ENCODE measurements at regions not wholly inside any gene's neighbourhood (a gene's known extent, or its start where the extent isn't known, plus 50 kb on each side); places are given as distances from the start of the nearest gene placed in this dataset.

DNA sequence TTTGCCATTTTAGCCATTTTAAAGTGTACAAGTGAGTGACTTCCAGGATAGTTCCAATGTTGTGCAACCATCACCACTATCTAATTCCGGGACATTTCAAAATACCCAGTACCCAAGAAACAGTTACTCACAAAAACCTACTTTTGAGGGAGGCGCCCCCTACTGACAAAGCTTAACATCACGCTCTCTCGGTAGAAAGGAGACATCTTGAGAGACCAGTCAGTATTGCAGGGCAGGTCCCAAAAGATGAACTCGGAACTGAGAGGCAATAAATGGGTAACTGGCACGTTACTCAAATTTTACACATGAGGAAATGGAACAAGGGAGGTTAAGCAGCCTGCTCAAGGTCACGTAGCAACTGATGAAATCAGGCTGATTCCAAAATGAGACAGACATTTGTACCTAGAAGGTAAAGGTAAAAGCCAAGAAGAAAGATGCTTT lies 50.0 kb upstream of the POU2AF1 start:
- FAIRE-seq (peak; percentile 98), DNase-seq (ENCODE audit: insufficient read length, low spot score) (no peak)
- TF ChIP-seq POU2F2 (IDR thresholded peaks at IDR 0.05; ENCODE audit: low read depth, low read length) (no peak), POLR2AphosphoS5 (IDR thresholded peaks at IDR 0.05; ENCODE audit: low read depth, low read length) (no peak), PAX5 (IDR thresholded peaks at IDR 0.05; ENCODE audit: insufficient read depth, low read length, severe bottlenecking) (no peak), POLR2A (IDR thresholded peaks at IDR 0.05; ENCODE audit: low read depth, low read length) (no peak), TAF1 (IDR thresholded peaks at IDR 0.05; ENCODE audit: low read depth, low read length) (no peak), SPI1 (IDR thresholded peaks at IDR 0.05; ENCODE audit: low read depth, low read length) (peak; percentile 39; the same call in 1 of the 2 replicates)

Measured in GM12891 (cell line).